ENCODE measurements at regions not wholly inside any gene's neighbourhood (a gene's known extent, or its start where the extent isn't known, plus 50 kb on each side); places are given as distances from the start of the nearest gene placed in this dataset.
"Not testable (repeated sequence)": the region's sequence is repeated elsewhere in the genome, so short reads cannot be mapped to it uniquely, and the experiment has no call there.

GRCh38 chr1:89436856-89437255, 73.0 kb downstream of the GBP6 start:
- Histone ChIP-seq H3K9me3 (ENCODE audit: low read depth) (no peaks in the 10 kb centered on the region), H3K27ac (no peak overlapping the region), H3K4me3 (no peak overlapping the region), H3K27me3 (no peaks in the 10 kb centered on the region), H3K36me3 (no peaks in the 10 kb centered on the region), H3K4me1 (ENCODE audit: low read depth) (no peaks in the 10 kb centered on the region)
- DNase-seq (ENCODE audit: low read depth in 1 of 2, low spot score in 1 of 2): no peak
- TF ChIP-seq CTCF (IDR thresholded peaks at IDR 0.05; ENCODE audit: low read depth, low read length): no peak

GRCh38 chr1:89438301-89438700, 74.4 kb downstream of the GBP6 start:
- not testable (repeated sequence) for DNase-seq (ENCODE audit: low read depth in 1 of 2, low spot score in 1 of 2); H3K9me3 ChIP-seq (ENCODE audit: low read depth); H3K4me3 ChIP-seq; H3K27ac ChIP-seq; H3K27me3 ChIP-seq; H3K4me1 ChIP-seq (ENCODE audit: low read depth); H3K36me3 ChIP-seq

- Histone ChIP-seq H3K27me3 (no peaks in the 10 kb centered on the region), H3K9me3 (ENCODE audit: low read depth) (no peaks in the 10 kb centered on the region), H3K36me3 (no peaks in the 10 kb centered on the region), H3K4me1 (ENCODE audit: low read depth) (no peaks in the 10 kb centered on the region), H3K4me3 (no peak overlapping the region), H3K27ac (no peak overlapping the region)
- no peak for DNase-seq (ENCODE audit: low read depth in 1 of 2, low spot score in 1 of 2)
- no peak for TF ChIP-seq CTCF (IDR thresholded peaks at IDR 0.05; ENCODE audit: low read depth, low read length)
These were observed 77.1 kb downstream of the GBP6 start for GRCh38 chr1:89440911-89441310.

- DNase-seq (ENCODE audit: low read depth in 1 of 2, low spot score in 1 of 2): no peak
- Histone ChIP-seq H3K36me3 (no peaks in the 10 kb centered on the region), H3K27me3 (no peaks in the 10 kb centered on the region), H3K4me3 (no peak overlapping the region), H3K27ac (no peak overlapping the region), H3K4me1 (ENCODE audit: low read depth) (no peaks in the 10 kb centered on the region), H3K9me3 (ENCODE audit: low read depth) (no peaks in the 10 kb centered on the region)
- TF ChIP-seq CTCF (IDR thresholded peaks at IDR 0.05; ENCODE audit: low read depth, low read length): no peak
These were observed 79.8 kb upstream of the LRRC8B start for GRCh38 chr1:89444791-89445190.

- peak in 1 of 2 donors; percentile 59 for DNase-seq (ENCODE audit: low read depth in 1 of 2, low spot score in 1 of 2)
- Histone ChIP-seq H3K4me1 (ENCODE audit: low read depth) (peaks cover 13% of the 10 kb centered on the region), H3K4me3 (no peak overlapping the region), H3K27me3 (no peaks in the 10 kb centered on the region), H3K27ac (no peak overlapping the region), H3K9me3 (ENCODE audit: low read depth) (no peaks in the 10 kb centered on the region), H3K36me3 (no peaks in the 10 kb centered on the region)
- TF ChIP-seq CTCF (IDR thresholded peaks at IDR 0.05; ENCODE audit: low read depth, low read length): no peak
These were observed 73.6 kb upstream of the LRRC8B start for GRCh38 chr1:89451011-89451410.

GRCh38 chr1:89453123-89453972, 71.3 kb upstream of the LRRC8B start:
- H3K27ac ChIP-seq: no peak overlapping the region
- H3K27me3 ChIP-seq: no peaks in the 10 kb centered on the region
- no peaks in the 10 kb centered on the region for H3K9me3 ChIP-seq (ENCODE audit: low read depth)
- H3K4me1 ChIP-seq (ENCODE audit: low read depth): peaks cover 13% of the 10 kb centered on the region
- TF ChIP-seq CTCF (IDR thresholded peaks at IDR 0.05; ENCODE audit: low read depth, low read length): no peak
- peak in 1 of 2 donors; percentile 54 for DNase-seq (ENCODE audit: low read depth in 1 of 2, low spot score in 1 of 2)
- no peaks in the 10 kb centered on the region for H3K36me3 ChIP-seq
- no peak overlapping the region for H3K4me3 ChIP-seq

Measured in cardiac muscle cell (in vitro differentiated cells and primary cell).